Kidney capillary endothelial cell (primary cell): ENCODE measurements at regions not wholly inside any gene's neighbourhood (a gene's known extent, or its start where the extent isn't known, plus 50 kb on each side); places are given as distances from the start of the nearest gene placed in this dataset.
A peak's percentile ranks its signal among the peaks of the same experiment; 100 is the strongest.

ENCODE experiments used
- DNase-seq: peaks from one replicate; pipeline ENCODE4 v3.0.0-alpha.2; 2018; ENCODE audit warnings: low spot score

DNA sequence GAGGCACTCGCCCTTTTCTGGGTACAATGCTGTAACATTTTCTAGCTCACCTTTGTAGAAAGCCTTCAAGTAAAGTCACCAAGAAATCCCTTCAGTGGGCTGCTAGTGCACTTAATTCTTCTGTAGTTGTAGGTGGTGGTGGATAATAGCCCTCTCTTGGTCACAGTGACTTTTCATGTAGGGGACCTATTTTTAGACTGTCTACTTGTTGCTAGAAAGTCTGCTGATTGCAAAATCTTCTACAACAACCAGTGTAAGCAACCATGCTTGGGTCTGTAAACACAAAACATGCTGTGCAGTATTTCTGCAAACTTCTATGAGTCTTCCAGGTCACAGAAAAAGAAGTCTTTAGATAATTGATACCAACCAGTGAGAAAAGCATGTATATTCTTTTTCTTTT is 55.6 kb downstream of the PBDC1 start:
- DNase-seq, result no peak

DNA sequence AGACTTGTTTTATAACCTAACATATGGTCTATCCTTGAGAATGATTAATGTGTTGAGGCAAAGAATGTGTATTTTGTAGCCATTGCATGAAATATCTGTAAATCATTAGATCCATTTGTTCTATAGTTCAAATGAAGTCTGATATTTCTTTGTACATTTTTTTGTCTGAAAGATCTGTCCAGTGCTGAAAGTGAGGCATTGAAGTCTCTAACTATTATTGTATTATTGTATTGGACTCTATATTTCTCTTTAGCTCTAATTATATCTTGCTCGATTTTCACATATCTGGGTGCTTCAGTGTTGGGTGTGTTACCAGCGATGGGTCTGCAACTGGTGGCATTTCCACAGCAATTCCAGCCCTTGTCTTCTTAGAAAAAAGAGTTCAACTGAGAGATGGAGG is 76.0 kb downstream of the PBDC1 start:
- DNase-seq, result no peak

GRCh38 chrX:76253432-76253831 is 80.6 kb downstream of the PBDC1 start:
- DNase-seq, result peak; percentile 17

DNA sequence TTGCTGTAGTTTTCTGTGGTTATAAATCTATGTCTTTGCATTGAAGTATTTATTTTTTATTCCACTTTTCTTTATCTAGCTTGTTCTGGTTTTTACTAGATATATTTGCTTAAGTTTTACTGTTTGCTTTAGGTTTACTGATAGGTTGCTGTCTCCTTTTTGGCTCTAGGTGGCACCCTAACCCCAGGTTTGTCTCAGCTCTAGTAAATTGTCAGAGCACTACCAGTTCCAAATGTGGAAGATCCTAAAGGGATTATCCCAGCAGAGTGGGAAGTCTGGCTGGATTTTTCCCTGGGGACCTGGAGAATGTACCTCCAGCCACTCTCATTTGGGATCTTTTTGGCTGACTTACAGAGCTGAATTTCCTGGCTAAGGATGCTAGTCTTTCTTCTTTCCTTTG is 106.1 kb downstream of the PBDC1 start:
- DNase-seq, result peak; percentile 41
